ENCODE measurements at regions not wholly inside any gene's neighbourhood (a gene's known extent, or its start where the extent isn't known, plus 50 kb on each side); places are given as distances from the start of the nearest gene placed in this dataset.
A peak's percentile ranks its signal among the peaks of the same experiment; 100 is the strongest.
"Not testable (repeated sequence)": the region's sequence is repeated elsewhere in the genome, so short reads cannot be mapped to it uniquely, and the experiment has no call there.

GRCh38 chr15:89016549-89017041 lies 71.7 kb upstream of the ABHD2 start:
- peaks cover 0 to 57% (median 49%) of the 10 kb centered on the region in 4 donors for H3K4me1 ChIP-seq
- intact Hi-C loops (cut with DNase I; ENCODE audit: low total_unique reads), result no loop called here
- peak in 1 of 2 donors; percentile 78 for DNase-seq
- H3K36me3 ChIP-seq, result no peaks in the 10 kb centered on the region
- peak overlapping the region; percentile 88 to 89 for H3K27ac ChIP-seq
- peak overlapping the region; percentile 39 to 42 for H3K4me3 ChIP-seq
- TF ChIP-seq CTCF (IDR thresholded peaks at IDR 0.05), result no peak
- no peaks in the 10 kb centered on the region for H3K9me3 ChIP-seq
- H3K27me3 ChIP-seq, result no peaks in the 10 kb centered on the region

GRCh38 chr15:89017370-89018066 lies 70.7 kb upstream of the ABHD2 start:
- Histone ChIP-seq H3K27me3 (no peaks in the 10 kb centered on the region), H3K36me3 (no peaks in the 10 kb centered on the region), H3K9me3 (no peaks in the 10 kb centered on the region), H3K4me3 (peak overlapping the region; percentile 39 to 42), H3K4me1 (peaks cover 0 to 66% (median 57%) of the 10 kb centered on the region in 4 donors), H3K27ac (peak overlapping the region; percentile 88 to 89)
- peak; percentile 63 to 73 for TF ChIP-seq CTCF (IDR thresholded peaks at IDR 0.05)
- peak; percentile 93 to 98 for DNase-seq
- intact Hi-C loops (cut with DNase I; ENCODE audit: low total_unique reads), result no loop called here

- Histone ChIP-seq H3K4me1 (peaks cover 0 to 73% (median 64%) of the 10 kb centered on the region in 4 donors), H3K9me3 (no peaks in the 10 kb centered on the region), H3K4me3 (peak overlapping the region; percentile 39 to 42), H3K27me3 (no peaks in the 10 kb centered on the region), H3K27ac (peak overlapping the region; percentile 88 to 89), H3K36me3 (no peaks in the 10 kb centered on the region)
- no peak for TF ChIP-seq CTCF (IDR thresholded peaks at IDR 0.05)
- peak; percentile 78 to 96 for DNase-seq
- intact Hi-C loops (cut with DNase I; ENCODE audit: low total_unique reads), result no loop called here
Observed at GRCh38 chr15:89018207-89018606, 70.0 kb upstream of the ABHD2 start.

- no peaks in the 10 kb centered on the region for H3K9me3 ChIP-seq
- no peak for TF ChIP-seq CTCF (IDR thresholded peaks at IDR 0.05)
- H3K27ac ChIP-seq, result peak overlapping the region; percentile 88 to 89
- H3K4me1 ChIP-seq, result peaks cover 0 to 84% (median 72%) of the 10 kb centered on the region in 4 donors
- DNase-seq, result no peak
- H3K27me3 ChIP-seq, result no peaks in the 10 kb centered on the region
- no peaks in the 10 kb centered on the region for H3K36me3 ChIP-seq
- no peak overlapping the region for H3K4me3 ChIP-seq
- intact Hi-C loops (cut with DNase I; ENCODE audit: low total_unique reads), result no loop called here
Observed at GRCh38 chr15:89019436-89019835, 68.8 kb upstream of the ABHD2 start.

- TF ChIP-seq CTCF (IDR thresholded peaks at IDR 0.05), result peak in 1 of 2 experiments; percentile 15
- Histone ChIP-seq H3K4me3 (no peak overlapping the region), H3K27me3 (no peaks in the 10 kb centered on the region), H3K9me3 (no peaks in the 10 kb centered on the region), H3K4me1 (peaks cover 0 to 87% (median 68%) of the 10 kb centered on the region in 4 donors), H3K36me3 (no peaks in the 10 kb centered on the region), H3K27ac (peak overlapping the region; percentile 90 to 95)
- DNase-seq, result peak; percentile 77 to 91
- intact Hi-C loops (cut with DNase I; ENCODE audit: low total_unique reads), result no loop called here
Observed at GRCh38 chr15:89021224-89021623, 67.0 kb upstream of the ABHD2 start.

GRCh38 chr15:89021886-89022285 lies 66.4 kb upstream of the ABHD2 start:
- H3K4me3 ChIP-seq; H3K9me3 ChIP-seq; intact Hi-C loops (cut with DNase I; ENCODE audit: low total_unique reads); H3K36me3 ChIP-seq; H3K27me3 ChIP-seq: not testable (repeated sequence)
- H3K27ac ChIP-seq, result peak overlapping the region; percentile 90 to 95
- peaks cover 0 to 86% (median 62%) of the 10 kb centered on the region in 4 donors for H3K4me1 ChIP-seq
- peak in 1 of 2 donors; percentile 85 for DNase-seq

Data from tibial artery (tissue), 4 donors.